Stimulated activated naive CD8-positive, alpha-beta T cell treated with anti-CD3 and anti-CD28 coated beads, Interleukin-15, Interleukin-2, amounts not matched to agents 100 ng/mL and 50 ng/mL, for 24 hours (primary cell): ENCODE measurements at regions not wholly inside any gene's neighbourhood (a gene's known extent, or its start where the extent isn't known, plus 50 kb on each side); places are given as distances from the start of the nearest gene placed in this dataset.

Experiments
- H3K27ac Mint-ChIP-seq: one replicate; pipeline ENCODE4 v1.8.0; 2021; ENCODE audit warnings: mild to moderate bottlenecking, mixed read lengths
- H3K27me3 Mint-ChIP-seq: one replicate; pipeline ENCODE4 v1.8.0; 2021; ENCODE audit warnings: mixed read lengths
- H3K36me3 Mint-ChIP-seq: one replicate; pipeline ENCODE4 v1.8.0; 2021; ENCODE audit warnings: low read depth, mixed read lengths
- H3K4me1 Mint-ChIP-seq: one replicate; pipeline ENCODE4 v1.8.0; 2021; ENCODE audit warnings: low read depth, mixed read lengths
- H3K4me3 Mint-ChIP-seq: one replicate; pipeline ENCODE4 v1.8.0; 2021; ENCODE audit warnings: mild to moderate bottlenecking, mixed read lengths
- H3K9me3 Mint-ChIP-seq: one replicate; pipeline ENCODE4 v1.8.0; 2021; ENCODE audit warnings: mixed read lengths

GRCh38 chr5:120738568-120738967 lies 274.5 kb downstream of the PRR16 start:
- Mint-ChIP-seq H3K4me3 (no peak overlapping the region), H3K36me3 (no peaks in the 10 kb centered on the region), H3K9me3 (no peaks in the 10 kb centered on the region), H3K27me3 (no peaks in the 10 kb centered on the region), H3K4me1 (no peaks in the 10 kb centered on the region), H3K27ac (no peak overlapping the region)

- no peaks in the 10 kb centered on the region for H3K27me3 Mint-ChIP-seq
- no peaks in the 10 kb centered on the region for H3K4me1 Mint-ChIP-seq
- no peaks in the 10 kb centered on the region for H3K36me3 Mint-ChIP-seq
- H3K4me3 Mint-ChIP-seq = no peak overlapping the region
- H3K9me3 Mint-ChIP-seq = no peaks in the 10 kb centered on the region
- H3K27ac Mint-ChIP-seq = no peak overlapping the region
Measured at GRCh38 chr5:120740989-120741388, 276.9 kb downstream of the PRR16 start.

- Mint-ChIP-seq H3K9me3 (peaks cover 9% of the 10 kb centered on the region), H3K4me1 (no peaks in the 10 kb centered on the region), H3K4me3 (no peak overlapping the region), H3K36me3 (no peaks in the 10 kb centered on the region), H3K27me3 (no peaks in the 10 kb centered on the region), H3K27ac (no peak overlapping the region)
Measured at GRCh38 chr5:120748474-120748873, 284.4 kb downstream of the PRR16 start.

GRCh38 chr5:120749737-120750136 lies 285.6 kb downstream of the PRR16 start:
- Mint-ChIP-seq H3K27me3 (no peaks in the 10 kb centered on the region), H3K4me1 (no peaks in the 10 kb centered on the region), H3K9me3 (peaks cover 11% of the 10 kb centered on the region), H3K27ac (no peak overlapping the region), H3K36me3 (no peaks in the 10 kb centered on the region), H3K4me3 (no peak overlapping the region)

- Mint-ChIP-seq H3K9me3 (peaks cover 8% of the 10 kb centered on the region), H3K4me3 (no peak overlapping the region), H3K27ac (no peak overlapping the region), H3K4me1 (no peaks in the 10 kb centered on the region), H3K36me3 (no peaks in the 10 kb centered on the region), H3K27me3 (no peaks in the 10 kb centered on the region)
Measured at GRCh38 chr5:120759587-120759986, 295.5 kb downstream of the PRR16 start.

GRCh38 chr5:120761986-120762385 lies 297.9 kb downstream of the PRR16 start:
- no peak overlapping the region for H3K4me3 Mint-ChIP-seq
- no peak overlapping the region for H3K27ac Mint-ChIP-seq
- no peaks in the 10 kb centered on the region for H3K36me3 Mint-ChIP-seq
- no peaks in the 10 kb centered on the region for H3K27me3 Mint-ChIP-seq
- no peaks in the 10 kb centered on the region for H3K9me3 Mint-ChIP-seq
- no peaks in the 10 kb centered on the region for H3K4me1 Mint-ChIP-seq

GRCh38 chr5:120765189-120765588 lies 301.1 kb downstream of the PRR16 start:
- Mint-ChIP-seq H3K4me1 (no peaks in the 10 kb centered on the region), H3K9me3 (peaks cover 4% of the 10 kb centered on the region), H3K4me3 (no peak overlapping the region), H3K36me3 (no peaks in the 10 kb centered on the region), H3K27ac (no peak overlapping the region), H3K27me3 (no peaks in the 10 kb centered on the region)

- H3K4me1 Mint-ChIP-seq = no peaks in the 10 kb centered on the region
- no peaks in the 10 kb centered on the region for H3K27me3 Mint-ChIP-seq
- no peaks in the 10 kb centered on the region for H3K36me3 Mint-ChIP-seq
- peaks cover 4% of the 10 kb centered on the region for H3K9me3 Mint-ChIP-seq
- H3K4me3 Mint-ChIP-seq = no peak overlapping the region
- H3K27ac Mint-ChIP-seq = no peak overlapping the region
Measured at GRCh38 chr5:120767178-120767820, 303.2 kb downstream of the PRR16 start.

- H3K27me3 Mint-ChIP-seq = no peaks in the 10 kb centered on the region
Measured at GRCh38 chr5:120769312-120769872, 305.3 kb downstream of the PRR16 start.

GRCh38 chr5:120771202-120771601 lies 307.1 kb downstream of the PRR16 start:
- Mint-ChIP-seq H3K36me3 (no peaks in the 10 kb centered on the region), H3K27me3 (no peaks in the 10 kb centered on the region), H3K9me3 (peaks cover 7% of the 10 kb centered on the region), H3K27ac (no peak overlapping the region), H3K4me1 (no peaks in the 10 kb centered on the region), H3K4me3 (no peak overlapping the region)

More at GRCh38 chr5:120769312-120769872, 305.3 kb downstream of the PRR16 start:
- Mint-ChIP-seq H3K36me3 (no peaks in the 10 kb centered on the region), H3K4me3 (no peak overlapping the region), H3K27ac (no peak overlapping the region), H3K9me3 (peaks cover 4% of the 10 kb centered on the region), H3K4me1 (no peaks in the 10 kb centered on the region)

GRCh38 chr5:120778491-120779484 lies 314.7 kb downstream of the PRR16 start:
- Mint-ChIP-seq H3K4me1 (no peaks in the 10 kb centered on the region), H3K4me3 (no peak overlapping the region), H3K27ac (no peak overlapping the region), H3K9me3 (peaks cover 3% of the 10 kb centered on the region), H3K36me3 (no peaks in the 10 kb centered on the region), H3K27me3 (no peaks in the 10 kb centered on the region)

GRCh38 chr5:120779674-120780073 lies 315.6 kb downstream of the PRR16 start:
- Mint-ChIP-seq H3K4me3 (no peak overlapping the region), H3K27me3 (no peaks in the 10 kb centered on the region), H3K27ac (no peak overlapping the region), H3K9me3 (peaks cover 3% of the 10 kb centered on the region), H3K4me1 (no peaks in the 10 kb centered on the region), H3K36me3 (no peaks in the 10 kb centered on the region)

- no peak overlapping the region for H3K4me3 Mint-ChIP-seq
- H3K27ac Mint-ChIP-seq = no peak overlapping the region
- H3K27me3 Mint-ChIP-seq = no peaks in the 10 kb centered on the region
- no peaks in the 10 kb centered on the region for H3K36me3 Mint-ChIP-seq
- H3K9me3 Mint-ChIP-seq = no peaks in the 10 kb centered on the region
- H3K4me1 Mint-ChIP-seq = no peaks in the 10 kb centered on the region
Measured at GRCh38 chr5:120788481-120788880, 324.4 kb downstream of the PRR16 start.

GRCh38 chr5:120789918-120790317 lies 325.8 kb downstream of the PRR16 start:
- Mint-ChIP-seq H3K4me3 (no peak overlapping the region), H3K27ac (no peak overlapping the region), H3K36me3 (no peaks in the 10 kb centered on the region), H3K9me3 (no peaks in the 10 kb centered on the region), H3K4me1 (no peaks in the 10 kb centered on the region), H3K27me3 (no peaks in the 10 kb centered on the region)

GRCh38 chr5:120790339-120790738 lies 326.2 kb downstream of the PRR16 start:
- no peaks in the 10 kb centered on the region for H3K36me3 Mint-ChIP-seq
- no peaks in the 10 kb centered on the region for H3K27me3 Mint-ChIP-seq
- H3K27ac Mint-ChIP-seq = no peak overlapping the region
- H3K4me3 Mint-ChIP-seq = no peak overlapping the region
- H3K9me3 Mint-ChIP-seq = no peaks in the 10 kb centered on the region
- no peaks in the 10 kb centered on the region for H3K4me1 Mint-ChIP-seq
